ENCODE measurements at regions not wholly inside any gene's neighbourhood (a gene's known extent, or its start where the extent isn't known, plus 50 kb on each side); places are given as distances from the start of the nearest gene placed in this dataset.

DNA sequence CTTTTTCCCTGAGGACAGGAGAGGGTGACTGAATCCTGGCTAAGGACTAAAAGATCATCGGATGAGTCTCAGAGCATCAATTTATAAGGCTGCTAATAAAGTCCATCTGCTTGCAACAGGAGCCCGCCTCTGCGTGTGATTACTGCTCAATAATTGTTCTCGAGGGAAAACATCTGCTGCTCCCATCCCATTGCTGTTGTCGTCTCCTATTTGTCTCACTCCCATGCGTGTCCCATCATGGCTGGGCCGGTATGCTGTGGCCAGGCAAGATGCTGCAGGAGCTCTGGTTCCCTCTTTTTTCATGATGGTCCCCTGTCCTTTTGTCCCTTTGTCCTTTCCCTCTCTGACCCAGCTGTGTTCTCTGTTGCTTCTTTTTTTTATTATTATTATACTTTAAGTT, 121.2 kb downstream of the SPATA19 start:
- no peak for TF ChIP-seq CTCF (IDR thresholded peaks at IDR 0.05; ENCODE audit: low read depth, low read length)
- H3K4me3 ChIP-seq (replicated peaks in 1 of 2; ENCODE audit: low read depth in 2 of 2, low read length in 2 of 2) = no peak overlapping the region
- DNase-seq (ENCODE audit: low read depth in 2 of 2) = no peak

GRCh38 chr11:133723056-133723455, 122.3 kb downstream of the SPATA19 start:
- DNase-seq (ENCODE audit: low read depth in 2 of 2) = no peak

GRCh38 chr11:133720951-133721350, 124.4 kb downstream of the SPATA19 start:
- no peak for DNase-seq (ENCODE audit: low read depth in 2 of 2)
- no peak overlapping the region for H3K4me3 ChIP-seq (replicated peaks in 1 of 2; ENCODE audit: low read depth in 2 of 2, low read length in 2 of 2)
- no peak for TF ChIP-seq CTCF (IDR thresholded peaks at IDR 0.05; ENCODE audit: low read depth, low read length)

More at GRCh38 chr11:133723056-133723455, 122.3 kb downstream of the SPATA19 start:
- TF ChIP-seq CTCF (IDR thresholded peaks at IDR 0.05; ENCODE audit: low read depth, low read length) = no peak
- no peak overlapping the region for H3K4me3 ChIP-seq (replicated peaks in 1 of 2; ENCODE audit: low read depth in 2 of 2, low read length in 2 of 2)

DNA sequence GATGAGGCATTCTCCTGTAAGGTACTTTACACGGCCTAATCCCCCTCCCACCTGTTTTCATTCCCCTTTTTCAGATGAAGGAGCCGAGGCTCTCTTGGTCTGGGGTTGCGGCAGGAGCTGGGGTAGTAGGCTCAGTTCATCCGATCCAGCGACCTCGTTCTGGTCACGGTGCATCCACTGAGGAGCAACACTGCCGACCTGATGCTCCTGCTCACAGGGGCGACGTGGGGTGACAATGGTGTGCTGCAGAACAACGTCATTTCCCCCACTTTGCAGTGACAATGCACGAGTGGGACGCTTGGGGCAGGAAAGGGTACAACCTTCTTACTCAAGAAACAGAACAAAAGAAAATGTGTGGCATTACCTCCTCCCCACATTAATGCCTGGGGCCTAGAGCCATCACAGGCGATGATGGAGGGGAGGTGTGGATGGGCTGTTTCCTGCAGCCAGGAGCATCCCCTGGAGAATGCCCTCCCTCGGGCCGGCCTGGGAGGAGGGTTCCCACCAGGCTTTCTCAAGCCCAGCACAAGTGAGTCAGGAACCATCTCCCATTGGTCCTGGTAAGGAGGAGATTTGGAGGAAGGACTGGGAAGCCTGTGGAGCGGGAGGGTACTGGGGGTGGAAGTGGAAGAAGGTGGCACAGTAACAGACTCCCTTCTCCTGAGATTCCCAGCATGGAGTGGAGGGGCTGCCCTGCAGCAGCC, 125.6 kb downstream of the SPATA19 start:
- no peak overlapping the region for H3K4me3 ChIP-seq (replicated peaks in 1 of 2; ENCODE audit: low read depth in 2 of 2, low read length in 2 of 2)
- DNase-seq (ENCODE audit: low read depth in 2 of 2) = no peak
- no peak for TF ChIP-seq CTCF (IDR thresholded peaks at IDR 0.05; ENCODE audit: low read depth, low read length)

DNA sequence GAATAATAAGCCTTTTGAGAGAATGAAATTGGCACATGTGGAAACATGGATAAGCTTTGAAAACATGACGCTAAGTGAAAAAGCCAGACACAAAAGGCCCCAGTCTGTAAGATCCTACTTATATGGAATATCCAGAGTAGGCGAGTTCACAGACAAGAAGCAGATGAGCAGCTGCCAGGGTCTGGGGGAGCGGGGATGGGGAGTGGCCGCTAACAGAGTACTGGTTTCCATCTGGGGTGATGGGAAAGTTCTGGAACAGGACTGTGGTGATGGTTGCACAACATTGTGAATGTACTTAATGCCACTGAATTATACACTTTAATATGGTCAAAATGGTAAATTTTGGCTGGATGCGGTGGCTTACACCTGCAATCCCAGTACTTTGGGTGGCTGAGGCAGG, 126.5 kb downstream of the SPATA19 start:
- DNase-seq (ENCODE audit: low read depth in 2 of 2) = no peak
- no peak overlapping the region for H3K4me3 ChIP-seq (replicated peaks in 1 of 2; ENCODE audit: low read depth in 2 of 2, low read length in 2 of 2)
- no peak for TF ChIP-seq CTCF (IDR thresholded peaks at IDR 0.05; ENCODE audit: low read depth, low read length)

- H3K4me3 ChIP-seq (replicated peaks in 1 of 2; ENCODE audit: low read depth in 2 of 2, low read length in 2 of 2) = no peak overlapping the region
- no peak for DNase-seq (ENCODE audit: low read depth in 2 of 2)
- TF ChIP-seq CTCF (IDR thresholded peaks at IDR 0.05; ENCODE audit: low read depth, low read length) = no peak
These were observed 127.1 kb downstream of the SPATA19 start for GRCh38 chr11:133718238-133718637.

GRCh38 chr11:133716602-133717001, 128.7 kb downstream of the SPATA19 start:
- no peak overlapping the region for H3K4me3 ChIP-seq (replicated peaks in 1 of 2; ENCODE audit: low read depth in 2 of 2, low read length in 2 of 2)
- TF ChIP-seq CTCF (IDR thresholded peaks at IDR 0.05; ENCODE audit: low read depth, low read length) = no peak
- DNase-seq (ENCODE audit: low read depth in 2 of 2) = no peak
